ENCODE measurements at regions not wholly inside any gene's neighbourhood (a gene's known extent, or its start where the extent isn't known, plus 50 kb on each side); places are given as distances from the start of the nearest gene placed in this dataset.

- Histone ChIP-seq H3K9me3 (peaks cover 0 to 6% of the 10 kb centered on the region in 2 donors), H3K27ac (peak overlapping the region in 1 of 2 donors; percentile 32), H3K27me3 (no peaks in the 10 kb centered on the region), H3K4me3 (no peak overlapping the region), H3K36me3 (no peaks in the 10 kb centered on the region), H3K4me1 (no peaks in the 10 kb centered on the region)
- TF ChIP-seq CTCF (IDR thresholded peaks at IDR 0.05): no peak
- DNase-seq (ENCODE audit: low spot score): no peak
These were observed 547.8 kb upstream of the EPHA6 start for GRCh38 chr3:96266395-96267190.

DNA sequence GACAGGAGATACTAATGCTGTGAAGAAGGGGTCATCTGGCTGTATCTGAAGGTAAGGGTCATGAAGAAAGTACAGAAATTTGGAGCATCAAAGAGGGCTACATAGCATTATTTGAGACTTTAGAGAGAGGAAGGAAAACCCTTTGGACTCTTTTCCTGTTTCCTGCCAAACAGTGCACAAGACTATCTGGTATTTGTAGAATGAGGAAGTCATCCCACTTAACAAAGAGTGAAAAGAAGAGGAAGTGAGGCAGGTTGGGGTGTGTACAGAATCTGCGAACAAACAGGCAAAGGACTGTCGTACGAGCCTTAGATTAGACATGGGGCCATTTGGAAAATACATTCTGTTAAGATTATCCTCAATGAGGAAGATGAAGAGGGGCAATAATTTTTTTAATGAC is 546.8 kb upstream of the EPHA6 start:
- Histone ChIP-seq H3K36me3 (no peaks in the 10 kb centered on the region), H3K4me3 (no peak overlapping the region), H3K4me1 (no peaks in the 10 kb centered on the region), H3K27ac (no peak overlapping the region), H3K9me3 (peaks cover 0 to 6% of the 10 kb centered on the region in 2 donors), H3K27me3 (no peaks in the 10 kb centered on the region)
- TF ChIP-seq CTCF (IDR thresholded peaks at IDR 0.05): no peak
- DNase-seq (ENCODE audit: low spot score): no peak

- Histone ChIP-seq H3K27ac (no peak overlapping the region), H3K27me3 (no peaks in the 10 kb centered on the region), H3K36me3 (no peaks in the 10 kb centered on the region), H3K4me3 (no peak overlapping the region), H3K4me1 (no peaks in the 10 kb centered on the region), H3K9me3 (no peaks in the 10 kb centered on the region)
- TF ChIP-seq CTCF (IDR thresholded peaks at IDR 0.05): no peak
- no peak for DNase-seq (ENCODE audit: low spot score)
These were observed 520.3 kb upstream of the EPHA6 start for GRCh38 chr3:96294143-96294542.

GRCh38 chr3:96300743-96301142 is 513.7 kb upstream of the EPHA6 start:
- no peaks in the 10 kb centered on the region for H3K4me1 ChIP-seq
- TF ChIP-seq CTCF (IDR thresholded peaks at IDR 0.05): no peak
- H3K27me3 ChIP-seq: no peaks in the 10 kb centered on the region
- H3K4me3 ChIP-seq: no peak overlapping the region
- H3K36me3 ChIP-seq: no peaks in the 10 kb centered on the region
- no peak overlapping the region for H3K27ac ChIP-seq
- no peaks in the 10 kb centered on the region for H3K9me3 ChIP-seq
- no peak for DNase-seq (ENCODE audit: low spot score)

DNA sequence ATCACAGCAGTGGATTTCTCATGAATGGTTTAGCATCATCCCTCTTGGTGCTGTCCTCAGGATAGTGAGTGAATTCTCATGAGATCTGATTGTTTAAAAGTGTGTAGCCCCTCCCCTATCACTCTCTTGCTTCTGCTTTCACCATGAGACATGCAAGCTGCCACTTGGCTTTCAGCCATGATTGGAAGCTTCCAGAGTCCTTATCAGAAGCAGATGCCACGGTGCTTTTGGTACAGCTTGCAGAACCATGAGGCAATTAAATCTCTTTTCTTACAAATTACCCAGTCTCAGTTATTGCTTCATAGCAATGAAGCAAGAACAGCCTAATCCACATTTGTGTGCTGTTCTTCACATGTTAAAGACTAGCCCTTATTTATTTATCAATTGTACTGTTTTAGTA is 495.2 kb upstream of the EPHA6 start:
- TF ChIP-seq CTCF (IDR thresholded peaks at IDR 0.05): no peak
- no peak overlapping the region for H3K4me3 ChIP-seq
- H3K27me3 ChIP-seq: no peaks in the 10 kb centered on the region
- no peak overlapping the region for H3K27ac ChIP-seq
- H3K9me3 ChIP-seq: no peaks in the 10 kb centered on the region
- no peak for DNase-seq (ENCODE audit: low spot score)
- no peaks in the 10 kb centered on the region for H3K36me3 ChIP-seq
- no peaks in the 10 kb centered on the region for H3K4me1 ChIP-seq

DNA sequence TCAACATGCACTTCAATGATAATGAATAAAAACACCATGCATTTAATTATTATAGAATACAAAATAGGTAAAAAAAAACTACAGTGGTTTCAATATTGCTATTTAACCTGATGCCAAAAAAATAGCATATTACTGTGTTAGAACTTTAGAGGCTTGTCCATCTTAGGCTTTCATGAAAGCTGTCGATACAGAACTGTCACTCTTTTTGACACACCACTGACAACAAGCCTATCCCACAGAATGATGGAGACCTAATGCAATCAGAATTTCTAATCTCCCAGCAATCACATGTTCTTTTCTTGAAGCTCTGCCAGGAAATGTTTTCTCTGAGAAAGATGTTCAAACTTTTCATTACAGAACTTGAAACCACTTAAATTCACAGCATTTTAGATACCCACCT is 490.3 kb upstream of the EPHA6 start:
- Histone ChIP-seq H3K4me3 (no peak overlapping the region), H3K36me3 (no peaks in the 10 kb centered on the region), H3K27me3 (no peaks in the 10 kb centered on the region), H3K9me3 (no peaks in the 10 kb centered on the region), H3K4me1 (no peaks in the 10 kb centered on the region), H3K27ac (no peak overlapping the region)
- no peak for TF ChIP-seq CTCF (IDR thresholded peaks at IDR 0.05)
- DNase-seq (ENCODE audit: low spot score): no peak

Measured in right atrium auricular region (tissue), 2 donors.